DND-41 (cell line): ENCODE measurements at regions not wholly inside any gene's neighbourhood (a gene's known extent, or its start where the extent isn't known, plus 50 kb on each side); places are given as distances from the start of the nearest gene placed in this dataset.

Experiments used
- CTCF ChIP-seq: IDR thresholded peaks from 2 replicates; pipeline ENCODE4 v1.5.1; 2012; ENCODE audit warnings: borderline replicate concordance, low read length, moderate library complexity, mild to moderate bottlenecking; ENCODE audit not compliant: poor library complexity, severe bottlenecking; ENCODE audit errors: extremely low read depth
- EZH2 ChIP-seq: IDR thresholded peaks from 3 replicates; pipeline ENCODE4 v1.6.1; 2012; ENCODE audit warnings: borderline replicate concordance, low read depth, mild to moderate bottlenecking, moderate library complexity, low read length, inconsistent platforms; ENCODE audit not compliant: severe bottlenecking

GRCh38 chr6:120816794-120817193 lies 517.5 kb downstream of the TBC1D32 start:
- TF ChIP-seq CTCF (no peak), EZH2 (no peak)
